Adrenal gland (tissue), 9 donors: ENCODE measurements at regions not wholly inside any gene's neighbourhood (a gene's known extent, or its start where the extent isn't known, plus 50 kb on each side); places are given as distances from the start of the nearest gene placed in this dataset.
"Not testable (repeated sequence)": the region's sequence is repeated elsewhere in the genome, so short reads cannot be mapped to it uniquely, and the experiment has no call there.

Source experiments
- DNase-seq, 7 donors: peaks; one replicate each; pipeline ENCODE4 v3.0.0-alpha.2; 2019 to 2020
- H3K27ac ChIP-seq, 5 donors: fragments of 200-600 bp; sonication (generic) in 4 of 5; 1 replicate in 3 of 5; 2 replicates in 2 of 5; pipeline versions ENCODE4 v1.5.1 to v1.8.0; 2016 to 2020; ENCODE audit warnings: mild to moderate bottlenecking in 1 of 5
- H3K27me3 ChIP-seq: fragments of 200-600 bp; 2 replicates; pipeline ENCODE4 v1.8.0; 2021
- H3K36me3 ChIP-seq, 2 donors: fragments of 200-600 bp; replicated peaks in 1 of 2; 1 replicate in 1 of 2; 2 replicates in 1 of 2; pipeline versions ENCODE4 v1.5.1 to v1.8.0; 2018 to 2022
- H3K4me1 ChIP-seq, 2 donors: fragments of 200-600 bp; replicated peaks in 1 of 2; 1 replicate in 1 of 2; 2 replicates in 1 of 2; pipeline versions ENCODE4 v1.5.1 to v1.8.0; 2018 to 2021
- H3K4me3 ChIP-seq, 4 donors: fragments of 200-600 bp; sonication (generic) in 3 of 4; one replicate each; pipeline ENCODE4 v1.5.1; 2016 to 2018
- H3K9me3 ChIP-seq, 3 donors: fragments of 200-600 bp; sonication (generic) in 1 of 3; replicated peaks in 1 of 3; 1 replicate in 2 of 3; 2 replicates in 1 of 3; pipeline versions ENCODE4 v1.5.1 to v1.8.0; 2016 to 2021
- CTCF ChIP-seq, 6 experiments: fragments of 450-650 bp in 4 of 6; fragments of 200-600 bp in 2 of 6; sonication (generic) in 1 of 6; IDR thresholded peaks; 1 replicate in 5 of 6; 2 replicates in 1 of 6; pipeline versions ENCODE4 v1.5.1 to v1.8.0; 2016 to 2021; ENCODE audit warnings: antibody characterized with exemption in 6 of 6, mild to moderate bottlenecking in 2 of 6, moderate library complexity in 1 of 6
- POLR2A ChIP-seq, 2 donors: fragments of 450-650 bp; IDR thresholded peaks; one replicate each; pipeline ENCODE4 v1.6.1; 2017; ENCODE audit warnings: antibody characterized with exemption in 2 of 2, mild to moderate bottlenecking in 2 of 2, moderate library complexity in 1 of 2
- WGBS, 4 donors: extraction: QIAGEN DNeasy Blood & Tissue Kit in 2 of 4; methylation state at CpG; one replicate each; pipeline versions ENCODE4 v1.1.5 to v1.1.7; 2013 to 2017; 5-methylcytosine and 5-hydroxymethylcytosine counted together
- intact Hi-C, 2 donors: fragments of 100-400 bp; cut with DNase I; formaldehyde crosslinking; loops; one replicate each; pipeline versions ENCODE4 v1.14.1 to v1.15.0; 2022 to 2023
- donor health status: healthy with polysubstance abuse.
- donor health status: Bipolar disorder and iron deficiency.
- donor health status: DM: yes; HTN: yes; CAD: no.
- donor health status: DM: no; HTN: no; CAD: no.
- donor health status: DM: no; HTN: no; CAD: no.

GRCh38 chr10:22467393-22467792 lies 122.1 kb downstream of the SPAG6 start:
- H3K27ac ChIP-seq, DNase-seq, H3K4me3 ChIP-seq, H3K4me1 ChIP-seq, H3K36me3 ChIP-seq, intact Hi-C loops, H3K9me3 ChIP-seq: not testable (repeated sequence)
- WGBS, 4 donors: 82 to 90% (median 87%) methylated on average over 4 of the region's 4 CpGs
- peaks cover 11% of the 10 kb centered on the region for H3K27me3 ChIP-seq

GRCh38 chr10:22468570-22469320 lies 123.4 kb downstream of the SPAG6 start:
- TF ChIP-seq POLR2A (IDR thresholded peaks at IDR 0.05): no peak
- no peak for TF ChIP-seq CTCF (IDR thresholded peaks at IDR 0.05)
- 64 to 77% (median 76%) methylated on average over 3 of the region's 3 CpGs for WGBS, 4 donors
- DNase-seq: no peak
- H3K36me3 ChIP-seq: no peaks in the 10 kb centered on the region
- peaks cover 24% of the 10 kb centered on the region for H3K27me3 ChIP-seq
- intact Hi-C loops: no loop called here
- H3K4me1 ChIP-seq: no peaks in the 10 kb centered on the region
- no peak overlapping the region for H3K4me3 ChIP-seq
- no peaks in the 10 kb centered on the region for H3K9me3 ChIP-seq
- no peak overlapping the region for H3K27ac ChIP-seq

- TF ChIP-seq CTCF (IDR thresholded peaks at IDR 0.05) (no peak), POLR2A (IDR thresholded peaks at IDR 0.05) (no peak)
- no peak overlapping the region for H3K27ac ChIP-seq
- peaks cover 65% of the 10 kb centered on the region for H3K27me3 ChIP-seq
- no peaks in the 10 kb centered on the region for H3K36me3 ChIP-seq
- no peaks in the 10 kb centered on the region for H3K9me3 ChIP-seq
- H3K4me3 ChIP-seq: peak overlapping the region in 1 of 4 donors; percentile 8
- DNase-seq: no peak
- intact Hi-C loops: no loop called here
- peaks cover 0 to 12% of the 10 kb centered on the region in 2 donors for H3K4me1 ChIP-seq
- WGBS, 4 donors: 81 to 90% (median 86%) methylated on average over 6 of the region's 6 CpGs
Observed at GRCh38 chr10:22473044-22473443, 127.7 kb downstream of the SPAG6 start.

- intact Hi-C loops: no loop called here
Observed at GRCh38 chr10:22473459-22473858, 128.2 kb downstream of the SPAG6 start.

GRCh38 chr10:22475651-22476600 lies 130.6 kb downstream of the SPAG6 start:
- Histone ChIP-seq H3K9me3 (no peaks in the 10 kb centered on the region), H3K27me3 (peaks cover 71% of the 10 kb centered on the region), H3K36me3 (no peaks in the 10 kb centered on the region), H3K4me3 (peak overlapping the region in 1 of 4 donors; percentile 32), H3K27ac (no peak overlapping the region), H3K4me1 (peaks cover 0 to 12% of the 10 kb centered on the region in 2 donors)
- TF ChIP-seq CTCF (IDR thresholded peaks at IDR 0.05) (no peak), POLR2A (IDR thresholded peaks at IDR 0.05) (no peak)
- 3 to 7% (median 3%) methylated on average over 9 to 96 of the region's 96 CpGs for WGBS, 4 donors
- intact Hi-C loops: no loop called here
- no peak for DNase-seq

More at GRCh38 chr10:22473459-22473858, 128.2 kb downstream of the SPAG6 start:
- H3K27ac ChIP-seq: no peak overlapping the region
- no peaks in the 10 kb centered on the region for H3K9me3 ChIP-seq
- peaks cover 69% of the 10 kb centered on the region for H3K27me3 ChIP-seq
- no peak for DNase-seq
- peaks cover 0 to 12% of the 10 kb centered on the region in 2 donors for H3K4me1 ChIP-seq
- peak overlapping the region in 1 of 4 donors; percentile 8 for H3K4me3 ChIP-seq
- no peak for TF ChIP-seq POLR2A (IDR thresholded peaks at IDR 0.05)
- no peaks in the 10 kb centered on the region for H3K36me3 ChIP-seq
- WGBS, 4 donors: 69 to 83% (median 79%) methylated on average over 3 of the region's 3 CpGs
